NB4 (cell line): ENCODE measurements at regions not wholly inside any gene's neighbourhood (a gene's known extent, or its start where the extent isn't known, plus 50 kb on each side); places are given as distances from the start of the nearest gene placed in this dataset.

ENCODE experiments used
- DNase-seq: peaks from one replicate; pipeline ENCODE4 v3.0.0; 2010; ENCODE audit warnings: low read depth
- H3K4me3 ChIP-seq: one replicate; pipeline ENCODE4 v1.5.1; 2011; ENCODE audit warnings: mild to moderate bottlenecking, low read depth, low read length, moderate library complexity
- CTCF ChIP-seq: IDR thresholded peaks from one replicate; pipeline ENCODE4 v1.5.1; 2012; ENCODE audit warnings: low read depth, low read length
- MAX ChIP-seq: IDR thresholded peaks from 2 replicates; pipeline ENCODE4 v1.6.1; 2011; ENCODE audit warnings: low read depth, low read length
- MYC ChIP-seq: IDR thresholded peaks from 2 replicates; pipeline ENCODE4 v1.6.1; 2011; ENCODE audit warnings: low read depth, low read length
- POLR2A ChIP-seq: IDR thresholded peaks from 2 replicates; pipeline ENCODE4 v1.6.1; 2011; ENCODE audit warnings: mild to moderate bottlenecking; ENCODE audit not compliant: insufficient read length; ENCODE audit errors: extremely low read depth

DNA sequence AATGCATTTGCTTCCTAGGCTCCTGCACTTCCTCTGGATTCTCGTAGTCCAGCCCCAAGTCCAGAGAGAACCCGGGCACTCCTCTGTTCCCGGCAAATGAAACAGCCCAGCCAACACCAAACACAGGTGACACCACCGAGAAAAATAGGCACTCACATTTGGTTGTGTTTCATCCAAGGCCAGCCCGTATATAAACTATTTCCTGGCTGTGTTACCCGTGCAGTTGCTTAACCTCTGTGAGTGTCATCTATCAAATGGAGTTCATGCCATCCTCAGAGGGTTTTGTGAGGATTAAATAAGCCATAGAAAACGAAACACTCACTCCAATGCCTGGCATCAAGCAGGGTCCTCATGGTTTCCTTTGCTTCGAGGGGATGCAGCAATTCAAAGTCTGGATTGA lies 115.2 kb downstream of the BOD1 start:
- TF ChIP-seq MAX, result no peak
- TF ChIP-seq CTCF, result no peak
- TF ChIP-seq POLR2A, result no peak
- no peak for TF ChIP-seq MYC
- no peak for DNase-seq
- H3K4me3 ChIP-seq, result no peak overlapping the region

- DNase-seq, result no peak
- no peak for TF ChIP-seq MAX
- H3K4me3 ChIP-seq, result no peak overlapping the region
Measured at GRCh38 chr5:173500213-173500560, 116.3 kb downstream of the BOD1 start.

- TF ChIP-seq MYC, result no peak
- TF ChIP-seq MAX, result no peak
- TF ChIP-seq POLR2A, result no peak
- H3K4me3 ChIP-seq, result no peak overlapping the region
- DNase-seq, result no peak
Measured at GRCh38 chr5:173499471-173500212, 116.8 kb downstream of the BOD1 start.

- no peak overlapping the region for H3K4me3 ChIP-seq
- DNase-seq, result no peak
Measured at GRCh38 chr5:173498739-173499470, 117.5 kb downstream of the BOD1 start.

DNA sequence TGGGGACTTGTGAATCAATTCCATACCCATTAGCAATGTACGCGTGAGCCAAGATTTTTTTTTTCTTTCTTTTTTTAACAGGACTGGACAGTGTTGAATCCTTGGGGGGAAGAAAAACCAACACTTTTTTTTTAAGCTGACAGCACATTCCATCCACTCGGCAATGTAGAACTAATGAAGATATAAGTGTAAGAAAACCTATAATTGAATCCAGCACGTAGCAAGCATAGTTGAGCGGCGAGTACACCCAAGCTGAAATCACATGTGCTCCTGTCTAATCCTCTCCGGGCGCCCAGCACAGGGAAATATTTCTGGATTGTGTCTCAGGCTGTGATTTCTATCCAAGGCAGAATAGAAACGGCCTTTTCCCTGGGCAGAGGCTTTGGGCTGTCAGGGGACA lies 118.2 kb downstream of the BOD1 start:
- TF ChIP-seq POLR2A, result no peak
- TF ChIP-seq MYC, result no peak
- TF ChIP-seq CTCF, result no peak
- TF ChIP-seq MAX, result no peak
- DNase-seq, result no peak
- H3K4me3 ChIP-seq, result no peak overlapping the region

More at GRCh38 chr5:173498739-173499470, 117.5 kb downstream of the BOD1 start:
- TF ChIP-seq MAX (no peak), POLR2A (no peak), MYC (no peak), CTCF (no peak)

- no peak overlapping the region for H3K4me3 ChIP-seq
- no peak for DNase-seq
- TF ChIP-seq MYC (no peak), MAX (no peak), POLR2A (no peak), CTCF (no peak)
Measured at GRCh38 chr5:173497685-173498084, 118.8 kb downstream of the BOD1 start.
